GM12878 (cell line): ENCODE measurements at regions not wholly inside any gene's neighbourhood (a gene's known extent, or its start where the extent isn't known, plus 50 kb on each side); places are given as distances from the start of the nearest gene placed in this dataset.

Source experiments
- ATAC-seq: fragments of 200-7000 bp; cut with Tn5 transposase; 3 replicates; pipeline ENCODE4 v1.9.1; 2020; ENCODE audit warnings: mild to moderate bottlenecking, moderate library complexity
- BruUV-seq: library from RNA; stranded (reverse); fragments of 400-500 nt; replicated peaks from 2 replicates; lab custom pipeline; 2021; lab: Mats Ljungman, UMichigan
- CTCF ChIA-PET: fragments of 300-600 bp; sonication (Branson Sonifier 250); formaldehyde crosslinking; extraction: SDS; loops from one replicate; lab custom pipeline; 2021; ENCODE audit warnings: inconsistent platforms; lab: Yijun Ruan, JAX
- POLR2A ChIA-PET: fragments of 350-600 bp; formaldehyde crosslinking; extraction: SDS; loops from one replicate; lab custom pipeline; 2021; ENCODE audit warnings: inconsistent platforms; lab: Charles Lee
- RAD21 ChIA-PET: fragments of 300-600 bp; sonication (Branson Sonifier 250); formaldehyde crosslinking; loops from one replicate; lab custom pipeline; 2023; ENCODE audit warnings: antibody characterized with exemption; ENCODE audit not compliant: unreplicated experiment; lab: Charles Lee
- SMC1A ChIA-PET: fragments of 300-600 bp; sonication (Branson Sonifier 250); formaldehyde crosslinking; loops from one replicate; lab custom pipeline; 2023; ENCODE audit not compliant: unreplicated experiment, uncharacterized antibody; lab: Charles Lee
- DNase-seq: peaks from one replicate; pipeline ENCODE4 v3.0.0-alpha.2; 2011; ENCODE audit warnings: low read depth, low spot score
- FAIRE-seq: peaks from 3 replicates; lab custom pipeline; 2011; peaks lifted over from hg19 to GRCh38; lab: Jason Lieb, UNC
- H2AFZ ChIP-seq: 2 replicates; pipeline ENCODE4 v1.6.0; 2011; ENCODE audit warnings: low read depth, low read length, control low read depth; ENCODE audit not compliant: control insufficient read depth
- H3K27ac ChIP-seq: 2 replicates; pipeline ENCODE4 v1.5.1; 2011; ENCODE audit warnings: control low read depth; ENCODE audit not compliant: control insufficient read depth, insufficient read depth
- H3K27me3 ChIP-seq, 2 experiments: replicated peaks in 1 of 2; 2 replicates each; pipeline versions ENCODE4 v1.6.0 to v1.6.1; 2011; ENCODE audit warnings: low read length in 1 of 2; ENCODE audit not compliant: control insufficient read depth in 2 of 2, insufficient read depth in 2 of 2
- H3K36me3 ChIP-seq, 2 experiments: 2 replicates each; pipeline ENCODE4 v1.5.1; 2011; ENCODE audit warnings: low read length in 1 of 2; ENCODE audit not compliant: control insufficient read depth in 2 of 2, insufficient read depth in 2 of 2
- H3K4me1 ChIP-seq: 2 replicates; pipeline ENCODE4 v1.6.1; 2011; ENCODE audit warnings: mild to moderate bottlenecking, low read length, moderate library complexity, mixed read lengths; ENCODE audit not compliant: control insufficient read depth, insufficient read depth
- H3K4me2 ChIP-seq: 2 replicates; pipeline ENCODE4 v1.6.0; 2011; ENCODE audit warnings: control low read depth; ENCODE audit not compliant: control insufficient read depth, insufficient read depth
- H3K4me3 ChIP-seq: fragments of 200-600 bp; sonication (generic); 2 replicates; pipeline ENCODE4 v1.5.1; 2016
- H3K79me2 ChIP-seq: 2 replicates; pipeline ENCODE4 v1.6.0; 2011; ENCODE audit warnings: low read length; ENCODE audit not compliant: control insufficient read depth, insufficient read depth
- H3K9ac ChIP-seq: 2 replicates; pipeline ENCODE4 v1.8.0; 2011; ENCODE audit warnings: low read length, control low read depth, mixed read lengths; ENCODE audit not compliant: control insufficient read depth, insufficient read depth
- H3K9me3 ChIP-seq: replicated peaks from 3 replicates; pipeline ENCODE4 v1.5.1; 2011; ENCODE audit warnings: mild to moderate bottlenecking, low read length; ENCODE audit not compliant: control insufficient read depth, insufficient read depth
- H4K20me1 ChIP-seq: 2 replicates; pipeline ENCODE4 v1.6.0; 2011; ENCODE audit not compliant: control insufficient read depth, insufficient read depth
- EED ChIP-seq: sonication (generic); IDR thresholded peaks from 2 replicates; pipeline ENCODE4 v1.6.1; 2016; ENCODE audit warnings: antibody characterized with exemption, low read depth
- GATAD2B ChIP-seq: fragments of 450-650 bp; conservative IDR thresholded peaks from 2 replicates; pipeline ENCODE4 v1.6.1; 2017; ENCODE audit warnings: low read depth, mild to moderate bottlenecking, moderate library complexity
- IKZF2 ChIP-seq, 2 experiments: fragments of 450-650 bp; IDR thresholded peaks; 2 replicates each; pipeline ENCODE4 v1.6.1; 2017; ENCODE audit warnings: mild to moderate bottlenecking in 2 of 2, moderate library complexity in 2 of 2
- NBN ChIP-seq: fragments of 450-650 bp; IDR thresholded peaks from 2 replicates; pipeline ENCODE4 v1.6.1; 2016
- NR2C2 ChIP-seq: IDR thresholded peaks from 2 replicates; pipeline ENCODE4 v1.6.1; 2011; ENCODE audit warnings: borderline replicate concordance, low read depth; ENCODE audit not compliant: control insufficient read depth, insufficient read length
- RAD21 ChIP-seq: IDR thresholded peaks from 2 replicates; pipeline ENCODE4 v1.6.1; 2011; ENCODE audit warnings: mild to moderate bottlenecking, low read depth, low read length, moderate library complexity; ENCODE audit not compliant: insufficient read depth
- RAD51 ChIP-seq: fragments of 450-650 bp; IDR thresholded peaks from 2 replicates; pipeline ENCODE4 v1.6.1; 2016; ENCODE audit warnings: moderate library complexity, mild to moderate bottlenecking, inconsistent platforms
- RB1 ChIP-seq: fragments of 450-650 bp; formaldehyde crosslinking; IDR thresholded peaks from 2 replicates; pipeline ENCODE4 v1.6.1; 2017; ENCODE audit warnings: mild to moderate bottlenecking, borderline replicate concordance
- SRF ChIP-seq, 2 experiments: IDR thresholded peaks; 2 replicates each; pipeline ENCODE4 v1.6.1; 2011; ENCODE audit warnings: low read depth in 2 of 2, low read length in 2 of 2, mild to moderate bottlenecking in 1 of 2, moderate library complexity in 1 of 2
- SUPT20H ChIP-seq: IDR thresholded peaks from 2 replicates; pipeline ENCODE4 v1.6.1; 2011; ENCODE audit warnings: low read depth, mild to moderate bottlenecking, low read length, moderate library complexity, borderline replicate concordance; ENCODE audit not compliant: control insufficient read depth
- TBL1XR1 ChIP-seq: IDR thresholded peaks from 2 replicates; pipeline ENCODE4 v1.6.1; 2012; ENCODE audit warnings: low read depth, low read length, improper control_type of control experiment
- YY1 ChIP-seq: IDR thresholded peaks from 2 replicates; pipeline ENCODE4 v1.6.1; 2011; ENCODE audit warnings: low read depth, mild to moderate bottlenecking, low read length
- ZBTB11 ChIP-seq: fragments of 450-650 bp; formaldehyde crosslinking; IDR thresholded peaks from 2 replicates; pipeline ENCODE4 v1.5.0; 2022; ENCODE audit warnings: mild to moderate bottlenecking, missing genetic modification characterization
- ZNF24 ChIP-seq: fragments of 450-650 bp; IDR thresholded peaks from 2 replicates; pipeline ENCODE4 v1.6.1; 2017; ENCODE audit warnings: antibody characterized with exemption, mild to moderate bottlenecking
- ZNF274 ChIP-seq: IDR thresholded peaks from one replicate; pipeline ENCODE4 v1.8.0; 2011; ENCODE audit not compliant: insufficient read length, insufficient read depth
- WGBS: methylation state at CpG from one replicate; pipeline ENCODE4 v1.1.6; 2016; ENCODE audit warnings: low lambda C conversion rate; ENCODE audit not compliant: insufficient replicate concordance, insufficient coverage; ENCODE audit errors: missing lambda C conversion rate; 5-methylcytosine and 5-hydroxymethylcytosine counted together
- in situ Hi-C: fragments of 300-500 bp; cut with MboI; formaldehyde crosslinking; loops from 9 replicates; pipeline ENCODE4 v1.14.3; 2018; ENCODE audit warnings: mixed read lengths
- intact Hi-C: fragments of 100-400 bp; cut with micrococcal nuclease; formaldehyde crosslinking; loops from one replicate; pipeline ENCODE4 v1.14.2; 2022; ENCODE audit not compliant: unreplicated experiment
- TF ChIP-seq, protein P1 (sequence below): fragments of 450-650 bp; IDR thresholded peaks from 2 replicates; pipeline ENCODE4 v1.6.1; 2017; ENCODE audit warnings: borderline replicate concordance
- TF ChIP-seq, protein P2 (sequence below), 3 experiments: IDR thresholded peaks in 2 of 3; conservative IDR thresholded peaks in 1 of 3; 2 replicates each; pipeline ENCODE4 v1.5.1; 2011; ENCODE audit warnings: low read depth in 3 of 3, low read length in 3 of 3, mild to moderate bottlenecking in 3 of 3, control low read depth in 2 of 3, moderate library complexity in 2 of 3, inconsistent platforms in 1 of 3, mixed read lengths in 1 of 3; ENCODE audit not compliant: control insufficient read depth in 2 of 3, insufficient read depth in 1 of 3; ENCODE audit errors: extremely low read depth in 1 of 3

- TF ChIP-seq ZBTB11 = no peak
- no peak for TF ChIP-seq NR2C2
- no peak for TF ChIP-seq SUPT20H
- TF ChIP-seq RAD21 = no peak
- TF ChIP-seq RAD51 = no peak
- TF ChIP-seq YY1 = no peak
- TF ChIP-seq EED = no peak
- TF ChIP-seq ZNF24 = no peak
- no peak for TF ChIP-seq RB1
- no peak for TF ChIP-seq NBN
Observed at GRCh38 chr2:150378686-150379085, 108.8 kb downstream of the RND3 start (continued).

- Histone ChIP-seq H3K27me3 (no peaks in the 10 kb centered on the region), H3K4me2 (no peak overlapping the region), H3K9ac (no peak overlapping the region), H3K4me1 (no peaks in the 10 kb centered on the region), H4K20me1 (no peaks in the 10 kb centered on the region), H3K36me3 (no peaks in the 10 kb centered on the region), H3K9me3 (no peaks in the 10 kb centered on the region), H3K27ac (no peak overlapping the region), H2AFZ (no peak overlapping the region), H3K4me3 (no peak overlapping the region), H3K79me2 (no peaks in the 10 kb centered on the region)
- ATAC-seq (no peak; the same call in 2 of the 3 replicates), FAIRE-seq (no peak), DNase-seq (no peak)
- intact Hi-C loops (no loop called here), in situ Hi-C loops (no loop called here)
- POLR2A ChIA-PET = no interaction called here
- no TSS peak for BruUV-seq
- SMC1A ChIA-PET = no interaction called here
- 41% methylated on average over 7 of the region's 7 CpGs for WGBS
- RAD21 ChIA-PET = no interaction called here
- CTCF ChIA-PET = interaction anchor here (1.2 kb wide), 1 partner anchor 90 kb away, joined by 4 read pairs; no protein-coding TSS in a partner anchor
- TF ChIP-seq, protein P1, sequence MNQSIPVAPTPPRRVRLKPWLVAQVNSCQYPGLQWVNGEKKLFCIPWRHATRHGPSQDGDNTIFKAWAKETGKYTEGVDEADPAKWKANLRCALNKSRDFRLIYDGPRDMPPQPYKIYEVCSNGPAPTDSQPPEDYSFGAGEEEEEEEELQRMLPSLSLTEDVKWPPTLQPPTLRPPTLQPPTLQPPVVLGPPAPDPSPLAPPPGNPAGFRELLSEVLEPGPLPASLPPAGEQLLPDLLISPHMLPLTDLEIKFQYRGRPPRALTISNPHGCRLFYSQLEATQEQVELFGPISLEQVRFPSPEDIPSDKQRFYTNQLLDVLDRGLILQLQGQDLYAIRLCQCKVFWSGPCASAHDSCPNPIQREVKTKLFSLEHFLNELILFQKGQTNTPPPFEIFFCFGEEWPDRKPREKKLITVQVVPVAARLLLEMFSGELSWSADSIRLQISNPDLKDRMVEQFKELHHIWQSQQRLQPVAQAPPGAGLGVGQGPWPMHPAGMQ = no peak
- TF ChIP-seq SRF (IDR thresholded peaks at IDR 0.05; ENCODE audit: low read depth in 2 of 2, low read length in 2 of 2) (no peak), TBL1XR1 (no peak), IKZF2 (IDR thresholded peaks at IDR 0.05) (no peak), ZNF274 (no peak), GATAD2B (no peak)
- TF ChIP-seq, protein P2, sequence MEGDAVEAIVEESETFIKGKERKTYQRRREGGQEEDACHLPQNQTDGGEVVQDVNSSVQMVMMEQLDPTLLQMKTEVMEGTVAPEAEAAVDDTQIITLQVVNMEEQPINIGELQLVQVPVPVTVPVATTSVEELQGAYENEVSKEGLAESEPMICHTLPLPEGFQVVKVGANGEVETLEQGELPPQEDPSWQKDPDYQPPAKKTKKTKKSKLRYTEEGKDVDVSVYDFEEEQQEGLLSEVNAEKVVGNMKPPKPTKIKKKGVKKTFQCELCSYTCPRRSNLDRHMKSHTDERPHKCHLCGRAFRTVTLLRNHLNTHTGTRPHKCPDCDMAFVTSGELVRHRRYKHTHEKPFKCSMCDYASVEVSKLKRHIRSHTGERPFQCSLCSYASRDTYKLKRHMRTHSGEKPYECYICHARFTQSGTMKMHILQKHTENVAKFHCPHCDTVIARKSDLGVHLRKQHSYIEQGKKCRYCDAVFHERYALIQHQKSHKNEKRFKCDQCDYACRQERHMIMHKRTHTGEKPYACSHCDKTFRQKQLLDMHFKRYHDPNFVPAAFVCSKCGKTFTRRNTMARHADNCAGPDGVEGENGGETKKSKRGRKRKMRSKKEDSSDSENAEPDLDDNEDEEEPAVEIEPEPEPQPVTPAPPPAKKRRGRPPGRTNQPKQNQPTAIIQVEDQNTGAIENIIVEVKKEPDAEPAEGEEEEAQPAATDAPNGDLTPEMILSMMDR (IDR thresholded peaks at IDR 0.05 in 2 of 3, conservative IDR thresholded peaks at IDR 0.05 in 1 of 3; ENCODE audit: control insufficient read depth in 2 of 3, extremely low read depth in 1 of 3, insufficient read depth in 1 of 3, low read depth in 3 of 3, low read length in 3 of 3) = no peak
Observed at GRCh38 chr2:150376553-150377335, 110.7 kb downstream of the RND3 start.
